Mesenchymal stem cell (in vitro differentiated cells and primary cell): ENCODE measurements at regions not wholly inside any gene's neighbourhood (a gene's known extent, or its start where the extent isn't known, plus 50 kb on each side); places are given as distances from the start of the nearest gene placed in this dataset.

Experiments used
- DNase-seq: peaks from one replicate; pipeline ENCODE4 v3.0.0-alpha.2; 2013
- H2AFZ ChIP-seq: one replicate; pipeline ENCODE4 v1.6.1; 2013; ENCODE audit warnings: low read depth, mild to moderate bottlenecking, control low read depth, inconsistent platforms, low read length, moderate library complexity
- H2AK5ac ChIP-seq: 2 replicates; pipeline ENCODE4 v1.6.1; 2013; ENCODE audit warnings: low read length, moderate library complexity, mild to moderate bottlenecking, inconsistent platforms; ENCODE audit not compliant: severe bottlenecking
- H2BK120ac ChIP-seq: one replicate; pipeline ENCODE4 v1.6.1; 2013; ENCODE audit warnings: low read depth, mild to moderate bottlenecking, inconsistent platforms, low read length, moderate library complexity
- H2BK12ac ChIP-seq, 2 experiments: one replicate each; pipeline ENCODE4 v1.6.1; 2013; ENCODE audit warnings: inconsistent platforms in 2 of 2, low read length in 2 of 2, mild to moderate bottlenecking in 2 of 2, moderate library complexity in 2 of 2, control low read depth in 1 of 2
- H2BK15ac ChIP-seq: one replicate; pipeline ENCODE4 v1.6.1; 2013; ENCODE audit warnings: mild to moderate bottlenecking, low read depth, inconsistent platforms; ENCODE audit not compliant: poor library complexity, severe bottlenecking
- H2BK5ac ChIP-seq: 2 replicates; pipeline ENCODE4 v1.6.1; 2013; ENCODE audit warnings: low read depth, mild to moderate bottlenecking, low read length, control low read depth, inconsistent platforms; ENCODE audit not compliant: poor library complexity, severe bottlenecking
- H3K14ac ChIP-seq, 2 experiments: one replicate each; pipeline ENCODE4 v1.6.1; 2013; ENCODE audit warnings: inconsistent platforms in 2 of 2, low read length in 2 of 2, control low read depth in 1 of 2, mild to moderate bottlenecking in 1 of 2, moderate library complexity in 1 of 2
- H3K18ac ChIP-seq, 2 experiments: one replicate each; pipeline ENCODE4 v1.6.1; 2013; ENCODE audit warnings: inconsistent platforms in 2 of 2, low read length in 2 of 2, control low read depth in 1 of 2, low read depth in 1 of 2, mild to moderate bottlenecking in 1 of 2
- H3K23ac ChIP-seq, 2 experiments: one replicate each; pipeline ENCODE4 v1.6.1; 2013; ENCODE audit warnings: inconsistent platforms in 2 of 2, low read length in 2 of 2, mild to moderate bottlenecking in 2 of 2, moderate library complexity in 2 of 2, control low read depth in 1 of 2
- H3K27ac ChIP-seq: 2 replicates; pipeline ENCODE4 v1.5.1; 2013; ENCODE audit warnings: mild to moderate bottlenecking, moderate library complexity, low read length, control low read depth, inconsistent platforms; ENCODE audit not compliant: poor library complexity, severe bottlenecking
- H3K27me3 ChIP-seq, 2 experiments: 2 replicates each; pipeline versions ENCODE4 v1.6.1 to v1.7.0; 2013; ENCODE audit warnings: low read length in 2 of 2, mild to moderate bottlenecking in 2 of 2, moderate library complexity in 2 of 2, control low read depth in 1 of 2, inconsistent platforms in 1 of 2; ENCODE audit not compliant: control insufficient read depth in 1 of 2, insufficient read depth in 1 of 2
- H3K36me3 ChIP-seq, 2 experiments: 2 replicates each; pipeline versions ENCODE4 v1.6.1 to v1.7.0; 2013; ENCODE audit warnings: low read length in 2 of 2, control low read depth in 1 of 2, inconsistent platforms in 1 of 2, low read depth in 1 of 2, mild to moderate bottlenecking in 1 of 2; ENCODE audit not compliant: insufficient read depth in 2 of 2, control insufficient read depth in 1 of 2
- H3K4ac ChIP-seq, 2 experiments: one replicate each; pipeline ENCODE4 v1.6.1; 2013; ENCODE audit warnings: inconsistent platforms in 2 of 2, low read length in 2 of 2, mild to moderate bottlenecking in 2 of 2, moderate library complexity in 2 of 2, control low read depth in 1 of 2, low read depth in 1 of 2
- H3K4me1 ChIP-seq: 2 replicates; pipeline ENCODE4 v1.6.1; 2013; ENCODE audit warnings: low read depth, low read length, control low read depth; ENCODE audit not compliant: control insufficient read depth, insufficient read depth
- H3K4me2 ChIP-seq: 2 replicates; pipeline ENCODE4 v1.6.1; 2013; ENCODE audit warnings: low read length, mild to moderate bottlenecking, inconsistent platforms; ENCODE audit not compliant: poor library complexity, severe bottlenecking
- H3K4me3 ChIP-seq, 2 experiments: 2 replicates each; pipeline versions ENCODE4 v1.5.1 to v1.7.0; 2013; ENCODE audit warnings: low read length in 2 of 2, mild to moderate bottlenecking in 2 of 2, control low read depth in 1 of 2, low read depth in 1 of 2; ENCODE audit not compliant: insufficient read depth in 1 of 2
- H3K79me1 ChIP-seq: replicated peaks from 2 replicates; pipeline ENCODE4 v1.6.1; 2013; ENCODE audit warnings: mild to moderate bottlenecking, control low read depth, low read length, inconsistent platforms; ENCODE audit not compliant: poor library complexity, severe bottlenecking
- H3K9ac ChIP-seq: 2 replicates; pipeline ENCODE4 v1.7.0; 2013; ENCODE audit warnings: mild to moderate bottlenecking, low read length, moderate library complexity
- H3K9me3 ChIP-seq: 2 replicates; pipeline ENCODE4 v1.7.0; 2013; ENCODE audit warnings: mild to moderate bottlenecking, low read length; ENCODE audit not compliant: control insufficient read depth
- H4K8ac ChIP-seq: one replicate; pipeline ENCODE4 v1.6.1; 2013; ENCODE audit warnings: inconsistent platforms, mild to moderate bottlenecking, low read length, moderate library complexity
- H4K91ac ChIP-seq: one replicate; pipeline ENCODE4 v1.6.1; 2013; ENCODE audit warnings: mild to moderate bottlenecking, low read length, inconsistent platforms
- WGBS: methylation state at CpG from one replicate; pipeline ENCODE4 v1.1.7; 2013; ENCODE audit warnings: mixed read lengths; 5-methylcytosine and 5-hydroxymethylcytosine counted together

GRCh38 chr2:600542-601386, 76.4 kb downstream of the TMEM18 start:
- Histone ChIP-seq H4K8ac (no peak overlapping the region), H3K4me3 (no peak overlapping the region), H3K23ac (no peak overlapping the region), H2BK15ac (no peak overlapping the region), H3K27ac (no peak overlapping the region), H3K4me1 (no peaks in the 10 kb centered on the region), H3K79me1 (no peaks in the 10 kb centered on the region), H4K91ac (no peak overlapping the region), H3K14ac (no peak overlapping the region), H3K9me3 (no peaks in the 10 kb centered on the region), H2AK5ac (no peak overlapping the region), H2BK12ac (no peak overlapping the region), H3K9ac (no peak overlapping the region), H3K27me3 (no peaks in the 10 kb centered on the region), H2BK5ac (no peak overlapping the region), H3K36me3 (no peaks in the 10 kb centered on the region), H2AFZ (no peak overlapping the region), H3K18ac (no peak overlapping the region), H2BK120ac (no peak overlapping the region), H3K4ac (no peak overlapping the region), H3K4me2 (no peak overlapping the region)
- no peak for DNase-seq
- WGBS = 82% methylated on average over 23 of the region's 23 CpGs

- Histone ChIP-seq H2BK12ac (no peak overlapping the region), H3K9me3 (no peaks in the 10 kb centered on the region), H3K23ac (no peak overlapping the region), H3K36me3 (no peaks in the 10 kb centered on the region), H3K4me2 (no peak overlapping the region), H4K91ac (no peak overlapping the region), H3K14ac (no peak overlapping the region), H3K18ac (no peak overlapping the region), H2BK120ac (no peak overlapping the region), H3K27me3 (no peaks in the 10 kb centered on the region), H2BK15ac (no peak overlapping the region), H3K79me1 (no peaks in the 10 kb centered on the region), H2AFZ (no peak overlapping the region), H3K4me3 (no peak overlapping the region), H3K9ac (no peak overlapping the region), H3K4ac (no peak overlapping the region), H3K4me1 (no peaks in the 10 kb centered on the region), H4K8ac (no peak overlapping the region), H2BK5ac (no peak overlapping the region), H2AK5ac (no peak overlapping the region), H3K27ac (no peak overlapping the region)
- 76% methylated on average over 5 of the region's 8 CpGs for WGBS
- DNase-seq = no peak
Measured at GRCh38 chr2:599601-600000, 77.6 kb downstream of the TMEM18 start.

- Histone ChIP-seq H2AK5ac (no peak overlapping the region), H4K91ac (no peak overlapping the region), H3K9ac (no peak overlapping the region), H3K27ac (no peak overlapping the region), H3K4ac (no peak overlapping the region), H3K4me3 (no peak overlapping the region), H3K14ac (no peak overlapping the region), H3K36me3 (no peaks in the 10 kb centered on the region), H3K9me3 (no peaks in the 10 kb centered on the region), H2BK12ac (no peak overlapping the region), H2BK15ac (no peak overlapping the region), H3K27me3 (no peaks in the 10 kb centered on the region), H3K4me1 (no peaks in the 10 kb centered on the region), H3K18ac (no peak overlapping the region), H3K79me1 (no peaks in the 10 kb centered on the region), H2BK5ac (no peak overlapping the region), H2AFZ (no peak overlapping the region), H4K8ac (no peak overlapping the region), H3K4me2 (no peak overlapping the region), H2BK120ac (no peak overlapping the region), H3K23ac (no peak overlapping the region)
- 88% methylated on average over 15 of the region's 17 CpGs for WGBS
- no peak for DNase-seq
Measured at GRCh38 chr2:598058-598802, 79.0 kb downstream of the TMEM18 start.

GRCh38 chr2:595831-596592, 81.2 kb downstream of the TMEM18 start:
- H3K4me2 ChIP-seq = no peak overlapping the region
- H4K91ac ChIP-seq = no peak overlapping the region
- H3K79me1 ChIP-seq = no peaks in the 10 kb centered on the region
- no peaks in the 10 kb centered on the region for H3K9me3 ChIP-seq
- H3K14ac ChIP-seq = no peak overlapping the region
- no peak overlapping the region for H4K8ac ChIP-seq
- no peak overlapping the region for H3K4me3 ChIP-seq
- no peak overlapping the region for H3K23ac ChIP-seq
- H3K36me3 ChIP-seq = no peaks in the 10 kb centered on the region
- no peaks in the 10 kb centered on the region for H3K27me3 ChIP-seq
- 59% methylated on average over 13 of the region's 13 CpGs for WGBS
- no peak overlapping the region for H2BK5ac ChIP-seq
- DNase-seq = no peak
- no peak overlapping the region for H3K27ac ChIP-seq
- H2AFZ ChIP-seq = no peak overlapping the region
- H2BK15ac ChIP-seq = no peak overlapping the region
- no peak overlapping the region for H2BK120ac ChIP-seq
- no peak overlapping the region for H2BK12ac ChIP-seq
- H3K4ac ChIP-seq = no peak overlapping the region
- no peak overlapping the region for H3K9ac ChIP-seq
- H2AK5ac ChIP-seq = no peak overlapping the region
- H3K4me1 ChIP-seq = no peaks in the 10 kb centered on the region
- H3K18ac ChIP-seq = no peak overlapping the region
